ENCODE measurements at regions not wholly inside any gene's neighbourhood (a gene's known extent, or its start where the extent isn't known, plus 50 kb on each side); places are given as distances from the start of the nearest gene placed in this dataset.
"Not testable (repeated sequence)": the region's sequence is repeated elsewhere in the genome, so short reads cannot be mapped to it uniquely, and the experiment has no call there.

DNA sequence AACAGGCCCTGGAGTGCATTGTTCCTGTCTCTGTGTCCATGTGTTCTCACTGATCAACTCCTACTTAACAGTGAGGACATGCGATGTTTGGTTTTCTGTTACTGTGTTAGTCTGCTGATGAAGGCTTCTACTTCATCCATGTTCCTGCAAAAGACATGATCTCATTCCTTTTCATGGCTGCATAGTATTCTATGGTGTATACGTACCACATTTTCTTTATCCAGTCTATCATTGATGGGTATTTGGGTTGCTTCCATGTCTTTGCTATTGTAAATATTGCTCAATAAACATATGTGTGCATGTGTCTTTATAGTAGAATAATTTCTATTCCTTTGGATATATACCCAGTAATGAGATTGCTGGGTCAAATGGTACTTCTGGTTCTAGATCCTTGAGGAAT, 537.7 kb upstream of the FSHR start:
- BruUV-seq (replicated peaks); POLR2A ChIA-PET: not testable (repeated sequence)

DNA sequence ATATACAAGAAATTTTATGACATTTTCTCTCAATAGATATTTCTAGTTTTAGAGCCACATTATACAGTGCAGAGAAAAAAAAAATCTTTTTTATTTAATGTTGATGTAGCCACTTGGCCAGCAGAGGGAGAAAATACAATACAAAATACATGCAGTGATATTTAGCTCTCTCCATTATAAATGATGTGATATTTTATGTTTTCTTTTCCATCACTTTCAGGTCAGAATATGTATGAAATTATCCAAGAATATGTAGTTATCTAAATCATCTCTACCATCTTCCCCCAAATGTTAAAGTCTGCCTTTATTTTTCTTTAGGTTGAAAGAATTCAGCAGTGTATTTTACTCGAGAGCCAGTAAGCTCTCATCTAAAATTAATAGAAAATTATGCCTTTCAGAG, 533.6 kb upstream of the FSHR start:
- Histone ChIP-seq H3K4me3 (replicated peaks in 1 of 2; ENCODE audit: low read depth in 1 of 2, low read length in 2 of 2) (no peak overlapping the region), H2AFZ (ENCODE audit: low read depth, low read length, poor library complexity, severe bottlenecking) (no peak overlapping the region), H3K27me3 (ENCODE audit: insufficient read depth, low read length) (no peaks in the 10 kb centered on the region), H3K4me1 (ENCODE audit: control insufficient read depth in 1 of 2, insufficient read depth in 2 of 2, low read length in 2 of 2) (no peaks in the 10 kb centered on the region), H3K4me2 (ENCODE audit: low read length) (no peak overlapping the region), H3K36me3 (ENCODE audit: control insufficient read depth in 1 of 2, insufficient read depth in 2 of 2, low read length in 2 of 2) (no peaks in the 10 kb centered on the region), H4K20me1 (ENCODE audit: insufficient read depth) (no peaks in the 10 kb centered on the region), H3K27ac (ENCODE audit: low read depth, low read length) (no peak overlapping the region), H3K9me3 (ENCODE audit: control insufficient read depth in 1 of 2, insufficient read depth in 1 of 2, low read depth in 1 of 2, low read length in 2 of 2) (no peaks in the 10 kb centered on the region; a peak in 1 of 4 replicates), H3K79me2 (ENCODE audit: insufficient read depth, low read length) (no peaks in the 10 kb centered on the region), H3K9me2 (ENCODE audit: insufficient read depth) (no peaks in the 10 kb centered on the region), H3K9ac (ENCODE audit: low read length) (no peak overlapping the region)
- TF ChIP-seq TCF7L2 (IDR thresholded peaks at IDR 0.05; ENCODE audit: borderline replicate concordance, extremely low read depth, insufficient read depth, insufficient read length) = no peak
- TF ChIP-seq FOSL1 (IDR thresholded peaks at IDR 0.05; ENCODE audit: low read depth) = no peak
- TF ChIP-seq ZNF274 (IDR thresholded peaks at IDR 0.05; ENCODE audit: low read depth, low read length) = no peak
- no peak for TF ChIP-seq EZH2 (IDR thresholded peaks at IDR 0.05)
- TF ChIP-seq, protein P1, sequence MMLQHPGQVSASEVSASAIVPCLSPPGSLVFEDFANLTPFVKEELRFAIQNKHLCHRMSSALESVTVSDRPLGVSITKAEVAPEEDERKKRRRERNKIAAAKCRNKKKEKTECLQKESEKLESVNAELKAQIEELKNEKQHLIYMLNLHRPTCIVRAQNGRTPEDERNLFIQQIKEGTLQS (IDR thresholded peaks at IDR 0.05) = no peak
- TF ChIP-seq, protein P2, sequence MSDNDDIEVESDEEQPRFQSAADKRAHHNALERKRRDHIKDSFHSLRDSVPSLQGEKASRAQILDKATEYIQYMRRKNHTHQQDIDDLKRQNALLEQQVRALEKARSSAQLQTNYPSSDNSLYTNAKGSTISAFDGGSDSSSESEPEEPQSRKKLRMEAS (IDR thresholded peaks at IDR 0.05) = no peak
- TF ChIP-seq CBX3 (IDR thresholded peaks at IDR 0.05; ENCODE audit: low read depth) = no peak
- TF ChIP-seq JUND (IDR thresholded peaks at IDR 0.05) = no peak
- no peak for TF ChIP-seq SP1 (IDR thresholded peaks at IDR 0.05; ENCODE audit: low read depth)
- TF ChIP-seq SRF (IDR thresholded peaks at IDR 0.05; ENCODE audit: low read depth) = no peak
- no peak for TF ChIP-seq SIN3A (IDR thresholded peaks at IDR 0.05; ENCODE audit: low read depth)
- CTCF ChIA-PET = interaction anchor here (1.0 to 1.4 kb wide), 3 partner anchors 456 to 804 kb away, joined by 3 to 6 read pairs (median 4); no protein-coding TSS in a partner anchor
- no TSS peak for BruUV-seq (replicated peaks)
- RAD21 ChIA-PET (ENCODE audit: low non-redundant PET in 1 of 2, low total read pairs in 2 of 2, uncharacterized antibody in 2 of 2, unreplicated experiment in 2 of 2) = no interaction called here
- intact Hi-C loops (cut with micrococcal nuclease) = loop anchor here (5.0 kb wide), 1 partner anchor 714 kb away; no protein-coding TSS in a partner anchor
- no peak for DNase-seq (ENCODE audit: low read depth, low spot score)
- ATAC-seq = no peak
- POLR2A ChIA-PET = no interaction called here

More for the DNA sequence above, 537.7 kb upstream of the FSHR start:
- intact Hi-C loops (cut with micrococcal nuclease); H3K4me1 ChIP-seq (ENCODE audit: control insufficient read depth in 1 of 2, insufficient read depth in 2 of 2, low read length in 2 of 2); H2AFZ ChIP-seq (ENCODE audit: low read depth, low read length, poor library complexity, severe bottlenecking); ATAC-seq; H3K9me3 ChIP-seq (ENCODE audit: control insufficient read depth in 1 of 2, insufficient read depth in 1 of 2, low read depth in 1 of 2, low read length in 2 of 2); CTCF ChIA-PET; H4K20me1 ChIP-seq (ENCODE audit: insufficient read depth); H3K9me2 ChIP-seq (ENCODE audit: insufficient read depth); H3K27ac ChIP-seq (ENCODE audit: low read depth, low read length); H3K9ac ChIP-seq (ENCODE audit: low read length); H3K4me2 ChIP-seq (ENCODE audit: low read length); H3K36me3 ChIP-seq (ENCODE audit: control insufficient read depth in 1 of 2, insufficient read depth in 2 of 2, low read length in 2 of 2); H3K79me2 ChIP-seq (ENCODE audit: insufficient read depth, low read length); H3K4me3 ChIP-seq (replicated peaks in 1 of 2; ENCODE audit: low read depth in 1 of 2, low read length in 2 of 2); RAD21 ChIA-PET (ENCODE audit: low non-redundant PET in 1 of 2, low total read pairs in 2 of 2, uncharacterized antibody in 2 of 2, unreplicated experiment in 2 of 2); DNase-seq (ENCODE audit: low read depth, low spot score); H3K27me3 ChIP-seq (ENCODE audit: insufficient read depth, low read length): not testable (repeated sequence)
